Fibroblast of the aortic adventitia (primary cell): ENCODE measurements at regions not wholly inside any gene's neighbourhood (a gene's known extent, or its start where the extent isn't known, plus 50 kb on each side); places are given as distances from the start of the nearest gene placed in this dataset.

Experiments
- DNase-seq: peaks from one replicate; pipeline ENCODE4 v3.0.0-alpha.2; 2010; ENCODE audit warnings: low read depth
- H3K4me3 ChIP-seq: 2 replicates; pipeline ENCODE4 v1.5.1; 2011; ENCODE audit warnings: low read depth, mild to moderate bottlenecking, control low read depth, low read length, moderate library complexity
- TF ChIP-seq, protein P1 (sequence below): IDR thresholded peaks from 2 replicates; pipeline ENCODE4 v1.5.1; 2011; ENCODE audit warnings: mild to moderate bottlenecking, low read length, control low read depth, inconsistent platforms; ENCODE audit not compliant: insufficient read depth

DNA sequence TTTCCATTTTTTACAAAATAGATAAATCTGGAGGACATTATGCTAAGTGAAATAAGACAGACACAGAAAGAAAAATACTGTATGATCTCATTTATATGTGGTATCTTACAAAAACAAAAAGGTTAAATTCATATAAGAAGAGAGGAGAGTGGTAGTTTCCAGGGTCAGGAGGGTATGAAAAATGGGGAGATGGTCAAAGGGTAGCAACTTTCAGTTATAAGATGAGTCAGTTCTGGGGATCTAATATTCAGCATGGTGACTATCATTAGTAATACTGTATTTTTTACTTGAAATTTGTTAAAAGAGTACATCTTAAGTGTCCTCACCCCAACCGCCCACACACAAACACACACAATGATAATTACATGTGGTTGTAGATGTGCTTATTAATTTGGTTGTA, 1250.1 kb downstream of the SORCS1 start:
- no peak overlapping the region for H3K4me3 ChIP-seq
- TF ChIP-seq, protein P1, sequence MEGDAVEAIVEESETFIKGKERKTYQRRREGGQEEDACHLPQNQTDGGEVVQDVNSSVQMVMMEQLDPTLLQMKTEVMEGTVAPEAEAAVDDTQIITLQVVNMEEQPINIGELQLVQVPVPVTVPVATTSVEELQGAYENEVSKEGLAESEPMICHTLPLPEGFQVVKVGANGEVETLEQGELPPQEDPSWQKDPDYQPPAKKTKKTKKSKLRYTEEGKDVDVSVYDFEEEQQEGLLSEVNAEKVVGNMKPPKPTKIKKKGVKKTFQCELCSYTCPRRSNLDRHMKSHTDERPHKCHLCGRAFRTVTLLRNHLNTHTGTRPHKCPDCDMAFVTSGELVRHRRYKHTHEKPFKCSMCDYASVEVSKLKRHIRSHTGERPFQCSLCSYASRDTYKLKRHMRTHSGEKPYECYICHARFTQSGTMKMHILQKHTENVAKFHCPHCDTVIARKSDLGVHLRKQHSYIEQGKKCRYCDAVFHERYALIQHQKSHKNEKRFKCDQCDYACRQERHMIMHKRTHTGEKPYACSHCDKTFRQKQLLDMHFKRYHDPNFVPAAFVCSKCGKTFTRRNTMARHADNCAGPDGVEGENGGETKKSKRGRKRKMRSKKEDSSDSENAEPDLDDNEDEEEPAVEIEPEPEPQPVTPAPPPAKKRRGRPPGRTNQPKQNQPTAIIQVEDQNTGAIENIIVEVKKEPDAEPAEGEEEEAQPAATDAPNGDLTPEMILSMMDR, result no peak
- no peak for DNase-seq

DNA sequence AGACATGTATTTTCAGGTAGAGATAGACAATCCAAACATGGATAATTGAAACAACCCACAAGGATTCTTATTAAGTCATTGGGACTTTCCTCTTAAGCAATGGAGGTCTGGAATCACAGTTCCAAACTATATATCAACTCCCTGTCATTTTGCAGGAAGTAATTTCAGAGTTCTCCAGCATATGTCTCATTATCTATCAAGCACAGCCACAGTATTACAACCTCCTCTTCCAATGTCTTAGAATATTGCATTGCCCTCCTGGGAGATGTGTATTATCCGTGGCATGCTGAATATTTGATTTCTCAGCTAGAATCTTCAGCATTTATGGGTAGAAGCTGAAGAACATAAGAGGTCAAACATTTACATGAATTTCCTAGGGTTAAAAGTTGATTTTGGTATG, 1255.8 kb downstream of the SORCS1 start:
- DNase-seq, result no peak
- TF ChIP-seq, protein P1, result no peak
- H3K4me3 ChIP-seq, result no peak overlapping the region

DNA sequence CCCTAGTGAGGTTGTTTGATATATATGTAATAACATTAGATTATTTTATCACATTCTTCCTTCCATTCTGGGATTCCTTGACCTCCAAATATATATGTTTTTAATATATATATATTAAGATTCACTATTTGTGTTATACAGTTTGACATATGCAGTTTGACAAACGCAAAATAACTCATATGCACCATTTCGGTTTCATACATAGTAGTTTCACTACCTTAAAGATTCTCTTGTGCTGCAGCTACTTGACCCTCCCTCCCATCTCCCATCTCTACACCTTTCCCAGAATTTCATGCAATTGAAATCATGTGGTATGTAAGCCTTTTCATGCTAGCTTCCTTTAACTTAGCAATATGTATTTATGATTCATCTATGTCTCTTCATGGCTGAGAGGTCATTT, 1244.4 kb downstream of the SORCS3 start:
- TF ChIP-seq, protein P1, result no peak
- no peak overlapping the region for H3K4me3 ChIP-seq
- DNase-seq, result no peak

DNA sequence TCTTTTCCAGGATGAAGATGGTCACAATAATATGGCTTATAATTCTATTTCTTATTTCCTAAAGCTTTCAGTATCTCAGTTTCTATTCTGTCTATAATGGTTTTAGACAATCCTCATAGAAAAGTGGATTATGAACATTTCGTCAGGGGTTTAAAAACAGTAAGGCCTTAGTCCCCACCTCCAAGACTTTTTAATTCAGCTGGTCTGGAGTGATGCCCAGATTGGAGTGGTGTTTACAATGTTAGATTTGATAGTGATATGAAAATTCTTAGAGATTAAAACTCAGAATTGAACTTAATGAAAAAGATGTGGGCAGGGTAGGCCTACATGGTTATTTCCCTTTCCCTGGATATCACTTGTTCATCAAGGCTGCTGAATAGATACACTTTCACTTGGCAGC, 1238.3 kb downstream of the SORCS3 start:
- DNase-seq, result no peak
- H3K4me3 ChIP-seq, result no peak overlapping the region
- TF ChIP-seq, protein P1, result no peak

DNA sequence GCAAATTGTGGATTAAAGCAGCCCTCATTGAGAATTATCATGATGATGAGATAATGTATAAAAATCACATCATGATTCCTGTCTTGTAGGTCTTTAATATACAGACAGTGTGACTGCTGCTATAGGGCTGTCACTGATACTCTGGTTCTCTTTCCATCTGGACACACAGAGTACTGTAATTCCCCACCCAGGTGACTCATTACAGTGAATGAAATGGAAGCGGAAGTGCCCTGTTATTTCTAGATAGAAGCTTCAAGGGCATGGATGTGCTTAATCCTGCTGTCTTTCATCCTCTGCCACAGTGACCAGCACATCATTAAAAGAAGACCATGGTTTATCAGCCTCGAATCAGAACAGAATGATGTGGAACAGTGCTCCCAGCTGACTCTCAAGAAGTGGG, 1234.0 kb downstream of the SORCS3 start:
- TF ChIP-seq, protein P1, result no peak
- DNase-seq, result no peak
- H3K4me3 ChIP-seq, result no peak overlapping the region

DNA sequence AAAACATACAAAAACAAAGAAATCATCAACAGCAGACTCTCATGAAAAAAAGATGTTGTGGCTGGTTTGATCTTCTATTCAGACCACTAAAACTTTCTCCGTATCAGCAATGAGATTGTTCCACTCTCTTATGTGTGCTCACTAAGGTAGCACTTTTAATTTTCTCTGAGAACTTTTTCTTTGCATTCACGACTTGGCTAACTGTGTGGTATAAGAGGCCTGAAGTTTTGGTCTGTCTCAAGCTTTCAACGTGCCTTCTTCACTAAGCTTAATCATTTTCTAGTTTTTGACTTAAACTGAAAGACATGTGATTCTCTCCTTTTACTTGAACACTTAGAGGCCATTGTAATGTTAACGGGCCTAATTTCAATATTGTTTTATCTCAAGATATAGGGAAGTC, 1231.6 kb downstream of the SORCS3 start:
- TF ChIP-seq, protein P1, result no peak

DNA sequence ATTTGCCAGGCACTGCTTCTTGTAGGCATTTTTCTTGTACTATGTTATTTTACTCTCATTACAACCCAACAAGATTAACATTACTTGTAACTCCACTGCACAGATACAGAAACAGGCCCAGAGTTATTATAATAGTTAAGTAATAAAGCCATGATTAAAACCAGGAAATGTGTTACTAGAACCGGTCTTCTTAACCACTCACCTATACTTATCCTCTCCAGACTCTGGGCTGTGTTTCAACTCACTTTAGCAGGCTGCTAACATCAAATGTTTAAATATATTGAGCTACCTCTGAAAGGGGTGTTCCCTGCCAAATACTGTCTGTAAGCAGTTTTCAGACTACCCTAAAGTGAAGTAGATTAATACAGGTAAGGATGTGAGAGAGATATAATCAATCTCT, 1227.8 kb downstream of the SORCS3 start:
- no peak overlapping the region for H3K4me3 ChIP-seq
- DNase-seq, result no peak
- TF ChIP-seq, protein P1, result no peak

More for the DNA sequence above, 1231.6 kb downstream of the SORCS3 start:
- DNase-seq, result no peak
- no peak overlapping the region for H3K4me3 ChIP-seq
